HepG2 (cell line): ENCODE measurements at regions not wholly inside any gene's neighbourhood (a gene's known extent, or its start where the extent isn't known, plus 50 kb on each side); places are given as distances from the start of the nearest gene placed in this dataset.

Source experiments
- ATAC-seq: fragments of 200-7000 bp; cut with Tn5 transposase; 3 replicates; pipeline ENCODE4 v1.9.1; 2020; ENCODE audit warnings: mild to moderate bottlenecking, moderate library complexity
- BruUV-seq: library from RNA; stranded (reverse); fragments of 400-500 nt; replicated peaks from 2 replicates; lab custom pipeline; 2021; lab: Mats Ljungman, UMichigan
- CTCF ChIA-PET: fragments of 300-600 bp; formaldehyde crosslinking; extraction: SDS; loops from one replicate; lab custom pipeline; 2021; ENCODE audit warnings: low total read pairs, inconsistent platforms, low intra/inter-chr PET ratio; lab: Yijun Ruan, JAX
- POLR2A ChIA-PET: fragments of 350-600 bp; sonication (Branson Sonifier 250); formaldehyde crosslinking; loops from one replicate; lab custom pipeline; 2020; ENCODE audit warnings: antibody characterized with exemption, inconsistent platforms; lab: Yijun Ruan, JAX
- DNase-seq: peaks from one replicate; pipeline ENCODE4 v3.0.0-alpha.2; 2015; ENCODE audit warnings: low spot score
- FAIRE-seq: peaks from 3 replicates; lab custom pipeline; 2011; peaks lifted over from hg19 to GRCh38; lab: Jason Lieb, UNC
- H2AFZ ChIP-seq: one replicate; pipeline ENCODE4 v1.6.1; 2011; ENCODE audit warnings: low read length, inconsistent platforms
- H3K27ac ChIP-seq: fragments of 300-600 bp; 3 replicates; pipeline ENCODE4 v1.8.0; 2011; ENCODE audit warnings: mixed run types, mild to moderate bottlenecking, mixed read lengths, low read length, inconsistent platforms; ENCODE audit not compliant: insufficient read depth; ENCODE audit errors: extremely low read length
- H3K27me3 ChIP-seq, 2 experiments: fragments of 200-600 bp in 1 of 2; 2 replicates in 1 of 2; 3 replicates in 1 of 2; pipeline versions ENCODE4 v1.6.0 to v1.8.0; 2011; ENCODE audit warnings: low read length in 2 of 2, mild to moderate bottlenecking in 2 of 2, moderate library complexity in 2 of 2, inconsistent platforms in 1 of 2; ENCODE audit not compliant: insufficient read depth in 2 of 2, control insufficient read depth in 1 of 2
- H3K36me3 ChIP-seq, 2 experiments: fragments of 200-600 bp in 1 of 2; replicated peaks in 1 of 2; 2 replicates in 1 of 2; 3 replicates in 1 of 2; pipeline versions ENCODE4 v1.5.1 to v1.8.0; 2011; ENCODE audit warnings: low read length in 2 of 2, inconsistent platforms in 1 of 2; ENCODE audit not compliant: insufficient read depth in 2 of 2, control insufficient read depth in 1 of 2
- H3K4me1 ChIP-seq: 2 replicates; pipeline ENCODE4 v1.5.1; 2012; ENCODE audit warnings: low read length, inconsistent platforms; ENCODE audit not compliant: insufficient read depth
- H3K4me2 ChIP-seq: 2 replicates; pipeline ENCODE4 v1.6.0; 2011; ENCODE audit warnings: low read depth, low read length, inconsistent platforms
- H3K4me3 ChIP-seq, 3 experiments: fragments of 200-600 bp in 1 of 3; sonication (generic), shearing (Covaris generic) in 1 of 3; replicated peaks in 1 of 3; 2 replicates each; pipeline ENCODE4 v1.5.1; 2011 to 2016; ENCODE audit warnings: low read length in 3 of 3, inconsistent platforms in 2 of 3, low read depth in 2 of 3, mild to moderate bottlenecking in 2 of 3, control low read depth in 1 of 3, mixed read lengths in 1 of 3; ENCODE audit not compliant: insufficient read depth in 1 of 3
- H3K79me2 ChIP-seq: one replicate; pipeline ENCODE4 v1.6.1; 2011; ENCODE audit warnings: low read length, inconsistent platforms; ENCODE audit not compliant: insufficient read depth
- H3K9ac ChIP-seq: 2 replicates; pipeline ENCODE4 v1.6.0; 2011; ENCODE audit warnings: mild to moderate bottlenecking, low read depth, low read length, inconsistent platforms; ENCODE audit not compliant: insufficient read depth
- H3K9me3 ChIP-seq: 2 replicates; pipeline ENCODE4 v1.5.1; 2012; ENCODE audit warnings: mild to moderate bottlenecking, low read length
- H4K20me1 ChIP-seq: 2 replicates; pipeline ENCODE4 v1.6.0; 2011; ENCODE audit warnings: inconsistent platforms, mild to moderate bottlenecking, low read length, moderate library complexity; ENCODE audit not compliant: insufficient read depth
- BATF2 ChIP-seq: sonication (generic); formaldehyde crosslinking; IDR thresholded peaks from 2 replicates; pipeline ENCODE4 v1.8.0; 2022; ENCODE audit warnings: mild to moderate bottlenecking, missing genetic modification reagents, moderate library complexity
- HMG20B ChIP-seq: conservative IDR thresholded peaks from 2 replicates; pipeline ENCODE4 v1.6.1; 2016; ENCODE audit warnings: missing genetic modification reagents, missing compliant biosample characterization
- NFAT5 ChIP-seq: sonication (generic); formaldehyde crosslinking; IDR thresholded peaks from 2 replicates; pipeline ENCODE4 v1.4.0; 2020; ENCODE audit warnings: missing genetic modification reagents
- POGZ ChIP-seq: sonication (generic); formaldehyde crosslinking; IDR thresholded peaks from 2 replicates; pipeline ENCODE4 v1.4.0; 2020; ENCODE audit warnings: mild to moderate bottlenecking, missing genetic modification reagents
- REXO4 ChIP-seq: sonication (generic); formaldehyde crosslinking; IDR thresholded peaks from 2 replicates; pipeline ENCODE4 v1.8.0; 2022; ENCODE audit warnings: missing genetic modification reagents, mild to moderate bottlenecking, borderline replicate concordance
- USF2 ChIP-seq, 2 experiments: sonication (generic) in 1 of 2; formaldehyde crosslinking in 1 of 2; IDR thresholded peaks; 2 replicates each; pipeline versions ENCODE4 v1.5.1 to v1.6.1; 2011 to 2020; ENCODE audit warnings: borderline replicate concordance in 1 of 2, low read depth in 1 of 2, low read length in 1 of 2, mild to moderate bottlenecking in 1 of 2, missing genetic modification reagents in 1 of 2, moderate library complexity in 1 of 2
- ZBTB33 ChIP-seq: sonication (generic); formaldehyde crosslinking; IDR thresholded peaks from 2 replicates; pipeline ENCODE4 v1.4.0; 2020; ENCODE audit warnings: missing genetic modification reagents
- ZKSCAN5 ChIP-seq: sonication (generic); formaldehyde crosslinking; IDR thresholded peaks from 2 replicates; pipeline ENCODE4 v1.5.1; 2020; ENCODE audit warnings: mild to moderate bottlenecking, missing genetic modification reagents
- ZMAT5 ChIP-seq: sonication (generic); formaldehyde crosslinking; IDR thresholded peaks from 2 replicates; pipeline ENCODE4 v1.5.0; 2020; ENCODE audit warnings: mild to moderate bottlenecking, low read depth, missing genetic modification reagents, borderline replicate concordance
- ZNF484 ChIP-seq: sonication (generic); formaldehyde crosslinking; IDR thresholded peaks from 2 replicates; pipeline ENCODE4 v1.5.1; 2020; ENCODE audit warnings: mild to moderate bottlenecking, low read depth, missing genetic modification reagents, borderline replicate concordance
- ZNF496 ChIP-seq: sonication (generic); formaldehyde crosslinking; IDR thresholded peaks from 2 replicates; pipeline ENCODE4 v1.8.1; 2023; ENCODE audit warnings: mild to moderate bottlenecking, moderate library complexity, missing genetic modification reagents; ENCODE audit not compliant: insufficient replicate concordance
- WGBS: methylation state at CpG from one replicate; pipeline ENCODE4 v1.1.6; 2017; ENCODE audit warnings: low lambda C conversion rate; 5-methylcytosine and 5-hydroxymethylcytosine counted together
- in situ Hi-C: cut with HindIII; loops from 2 replicates; pipeline ENCODE4 v1.10.0; 2017; ENCODE audit warnings: low pct_unique_long_range_greater_than_20kb; ENCODE audit not compliant: extremely low pct_ligation_motif_present
- intact Hi-C: fragments of 100-400 bp; cut with micrococcal nuclease; formaldehyde crosslinking; loops from one replicate; pipeline ENCODE4 v1.10.0; 2022; ENCODE audit not compliant: unreplicated experiment

- no peak for FAIRE-seq
- no peaks in the 10 kb centered on the region for H3K27me3 ChIP-seq
- no peak overlapping the region for H2AFZ ChIP-seq
- H3K9me3 ChIP-seq, result no peaks in the 10 kb centered on the region
- no peak overlapping the region for H3K27ac ChIP-seq
- H3K36me3 ChIP-seq, result no peaks in the 10 kb centered on the region
- no peaks in the 10 kb centered on the region for H3K4me1 ChIP-seq
- in situ Hi-C loops (no loop called here), intact Hi-C loops (no loop called here)
- ATAC-seq, result no peak
- H3K79me2 ChIP-seq, result no peaks in the 10 kb centered on the region
- BruUV-seq, result no TSS peak
- ChIA-PET CTCF (no interaction called here), POLR2A (no interaction called here)
- H3K4me3 ChIP-seq, result no peak overlapping the region
- H4K20me1 ChIP-seq, result no peaks in the 10 kb centered on the region
- 2% methylated on average over 5 of the region's 5 CpGs for WGBS
- no peak overlapping the region for H3K4me2 ChIP-seq
- no peak overlapping the region for H3K9ac ChIP-seq
- no peak for DNase-seq
- TF ChIP-seq ZKSCAN5 (no peak), ZBTB33 (CRISPR knock-in tag) (no peak), REXO4 (CRISPR knock-in tag) (no peak), ZNF496 (no peak), POGZ (CRISPR knock-in tag) (no peak), ZMAT5 (CRISPR knock-in tag) (no peak), NFAT5 (CRISPR knock-in tag) (no peak), HMG20B (CRISPR knock-in tag) (no peak), BATF2 (CRISPR knock-in tag) (no peak), USF2 (IDR thresholded peaks at IDR 0.05; ENCODE audit: low read depth, low read length) (no peak), USF2 (CRISPR knock-in tag; IDR thresholded peaks at IDR 0.05; ENCODE audit: borderline replicate concordance) (no peak), ZNF484 (CRISPR knock-in tag) (no peak)
Observed at GRCh38 chr4:97016186-97016907, 1126.9 kb downstream of the STPG2 start.
